GM23338 (cell line): ENCODE measurements at regions not wholly inside any gene's neighbourhood (a gene's known extent, or its start where the extent isn't known, plus 50 kb on each side); places are given as distances from the start of the nearest gene placed in this dataset.

Experiments used
- ATAC-seq: fragments of 200-7000 bp; cut with Tn5 transposase; 3 replicates; pipeline ENCODE4 v1.9.1; 2020
- DNase-seq: peaks from one replicate; pipeline ENCODE4 v3.0.0-alpha.2; 2015; ENCODE audit warnings: low spot score
- H2AFZ ChIP-seq: fragments of 200-600 bp; sonication (generic); 2 replicates; pipeline ENCODE4 v1.8.0; 2016; ENCODE audit warnings: antibody characterized with exemption, mild to moderate bottlenecking, moderate library complexity
- H3F3A ChIP-seq: fragments of 200-600 bp; sonication (generic); replicated peaks from 2 replicates; pipeline ENCODE4 v1.8.0; 2017; ENCODE audit warnings: antibody characterized with exemption, mixed run types, low read depth
- H3K27ac ChIP-seq: fragments of 200-600 bp; sonication (generic); 2 replicates; pipeline ENCODE4 v1.6.1; 2016; ENCODE audit warnings: low read depth
- H3K27me3 ChIP-seq: fragments of 200-600 bp; sonication (generic); 2 replicates; pipeline ENCODE4 v1.8.0; 2016; ENCODE audit warnings: mild to moderate bottlenecking, mixed run types, moderate library complexity; ENCODE audit not compliant: insufficient read depth
- H3K36me3 ChIP-seq: fragments of 200-600 bp; sonication (generic); 2 replicates; pipeline ENCODE4 v1.8.0; 2016; ENCODE audit warnings: mild to moderate bottlenecking; ENCODE audit not compliant: insufficient read depth
- H3K4me1 ChIP-seq: fragments of 200-600 bp; sonication (generic); 2 replicates; pipeline ENCODE4 v1.8.0; 2016; ENCODE audit warnings: mild to moderate bottlenecking, moderate library complexity; ENCODE audit not compliant: insufficient read depth
- H3K4me2 ChIP-seq: fragments of 200-600 bp; sonication (generic); 2 replicates; pipeline ENCODE4 v1.7.1; 2017; ENCODE audit warnings: mixed run types
- H3K4me3 ChIP-seq: fragments of 200-600 bp; sonication (generic); 2 replicates; pipeline ENCODE4 v1.6.1; 2016; ENCODE audit warnings: mixed run types
- H3K79me2 ChIP-seq: fragments of 200-600 bp; sonication (generic); replicated peaks from 2 replicates; pipeline ENCODE4 v1.8.0; 2017; ENCODE audit warnings: mild to moderate bottlenecking; ENCODE audit not compliant: insufficient read depth
- H3K9me2 ChIP-seq: fragments of 200-600 bp; sonication (generic); 2 replicates; pipeline ENCODE4 v1.8.0; 2017; ENCODE audit not compliant: insufficient read depth
- H4K20me1 ChIP-seq: fragments of 200-600 bp; sonication (generic); replicated peaks from 2 replicates; pipeline ENCODE4 v1.8.0; 2017; ENCODE audit warnings: mild to moderate bottlenecking; ENCODE audit not compliant: insufficient read depth
- H3K27ac Mint-ChIP-seq: 2 replicates; pipeline ENCODE4 v1.8.0; 2020; ENCODE audit warnings: inconsistent platforms, mild to moderate bottlenecking, moderate library complexity, mixed read lengths
- H3K27me3 Mint-ChIP-seq: 3 replicates; pipeline ENCODE4 v1.8.0; 2022; ENCODE audit warnings: low read depth, mild to moderate bottlenecking, moderate library complexity, mixed read lengths, inconsistent platforms; ENCODE audit not compliant: insufficient read depth, poor library complexity
- H3K36me3 Mint-ChIP-seq: 3 replicates; pipeline ENCODE4 v1.8.0; 2021; ENCODE audit warnings: low read depth, mild to moderate bottlenecking, inconsistent platforms, moderate library complexity, mixed read lengths
- H3K4me1 Mint-ChIP-seq: 3 replicates; pipeline ENCODE4 v1.8.0; 2020; ENCODE audit warnings: mild to moderate bottlenecking, inconsistent platforms, mixed read lengths
- H3K4me3 Mint-ChIP-seq: 3 replicates; pipeline ENCODE4 v1.8.0; 2021; ENCODE audit warnings: moderate library complexity, mild to moderate bottlenecking, inconsistent platforms, mixed read lengths
- H3K9me3 Mint-ChIP-seq: 3 replicates; pipeline ENCODE4 v1.8.0; 2020; ENCODE audit warnings: moderate library complexity, mild to moderate bottlenecking, inconsistent platforms, mixed read lengths
- CREB1 ChIP-seq: fragments of 250-450 bp; sonication (Bioruptor Pico); IDR thresholded peaks from 2 replicates; pipeline ENCODE4 v1.5.0; 2020; ENCODE audit warnings: low read depth, mild to moderate bottlenecking, moderate library complexity
- EZH2 ChIP-seq: fragments of 200-600 bp; sonication (generic); IDR thresholded peaks from one replicate; pipeline ENCODE4 v1.8.0; 2017; ENCODE audit warnings: antibody characterized with exemption, mild to moderate bottlenecking, low read depth; ENCODE audit not compliant: unreplicated experiment
- EZH2phosphoT487 ChIP-seq: fragments of 200-600 bp; sonication (generic); IDR thresholded peaks from one replicate; pipeline ENCODE4 v1.8.1; 2018; ENCODE audit warnings: antibody characterized with exemption; ENCODE audit not compliant: unreplicated experiment
- JUNB ChIP-seq: IDR thresholded peaks from one replicate; pipeline ENCODE4 v1.6.1; 2016; ENCODE audit warnings: antibody characterized with exemption; ENCODE audit not compliant: unreplicated experiment
- NANOG ChIP-seq: IDR thresholded peaks from 2 replicates; pipeline ENCODE4 v1.6.1; 2016; ENCODE audit warnings: antibody characterized with exemption, borderline replicate concordance
- POLR2AphosphoS5 ChIP-seq: IDR thresholded peaks from 2 replicates; pipeline ENCODE4 v1.6.1; 2016; ENCODE audit warnings: antibody characterized with exemption, low read depth
- STAT1 ChIP-seq: IDR thresholded peaks from one replicate; pipeline ENCODE4 v1.6.1; 2016; ENCODE audit warnings: antibody characterized with exemption; ENCODE audit not compliant: unreplicated experiment
- ZNF114 ChIP-seq: fragments of 250-450 bp; sonication (Bioruptor Pico); IDR thresholded peaks from 2 replicates; pipeline ENCODE4 v1.5.0; 2020; ENCODE audit warnings: mild to moderate bottlenecking, moderate library complexity
- ZNF331 ChIP-seq: fragments of 250-450 bp; sonication (Bioruptor Pico); IDR thresholded peaks from 2 replicates; pipeline ENCODE4 v1.5.0; 2020; ENCODE audit warnings: low read depth, mild to moderate bottlenecking, moderate library complexity
- TF ChIP-seq, protein P1 (sequence below): IDR thresholded peaks from one replicate; pipeline ENCODE4 v1.6.1; 2018; ENCODE audit warnings: antibody characterized with exemption; ENCODE audit not compliant: unreplicated experiment
- TF ChIP-seq, protein P2 (sequence below): fragments of 250-450 bp; sonication (Bioruptor Pico); IDR thresholded peaks from 2 replicates; pipeline ENCODE4 v1.5.0; 2020; ENCODE audit warnings: mild to moderate bottlenecking, moderate library complexity
- TF ChIP-seq, protein P3 (sequence below), 2 experiments: fragments of 200-600 bp in 1 of 2; sonication (generic) in 1 of 2; conservative IDR thresholded peaks; 2 replicates each; pipeline versions ENCODE4 v1.5.1 to v1.6.1; 2016 to 2017; ENCODE audit warnings: antibody characterized with exemption in 2 of 2, low read depth in 2 of 2, mild to moderate bottlenecking in 2 of 2, moderate library complexity in 1 of 2
- TF ChIP-seq, protein P4 (sequence below): IDR thresholded peaks from 2 replicates; pipeline ENCODE4 v1.6.1; 2016; ENCODE audit warnings: antibody characterized with exemption

DNA sequence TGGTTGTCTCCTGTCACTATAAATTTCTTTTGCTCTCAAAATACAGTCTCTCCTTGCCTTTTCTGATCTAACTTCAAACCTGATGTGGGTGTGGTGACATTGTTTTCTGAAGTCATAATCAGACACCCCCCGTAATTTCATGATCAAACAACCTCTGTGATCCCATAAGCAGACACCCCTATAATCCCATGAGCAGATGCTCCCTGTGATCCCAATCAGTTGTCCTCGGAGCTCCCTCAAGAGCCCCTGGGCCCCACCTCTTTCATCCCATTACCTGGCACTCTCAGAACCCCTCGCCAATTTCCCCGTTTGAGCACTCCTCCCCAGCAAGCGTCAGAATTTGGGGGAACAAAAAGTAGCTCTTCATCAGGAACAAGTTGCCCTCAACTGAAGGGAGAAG, 246.3 kb upstream of the FZD8 start:
- Histone ChIP-seq H2AFZ (no peak overlapping the region), H3F3A (no peaks in the 10 kb centered on the region), H3K4me1 (peaks cover 8% of the 10 kb centered on the region; the same call in 1 of the 2 replicates), H3K27ac (no peak overlapping the region), H3K4me2 (no peak overlapping the region), H3K79me2 (no peaks in the 10 kb centered on the region), H4K20me1 (no peaks in the 10 kb centered on the region), H3K27me3 (no peaks in the 10 kb centered on the region), H3K9me2 (no peaks in the 10 kb centered on the region; the same call in 1 of the 2 replicates), H3K36me3 (no peaks in the 10 kb centered on the region; the same call in 1 of the 2 replicates), H3K4me3 (no peak overlapping the region)
- Mint-ChIP-seq H3K27me3 (peaks cover 4% of the 10 kb centered on the region), H3K4me3 (no peak overlapping the region), H3K9me3 (peaks cover 17% of the 10 kb centered on the region), H3K36me3 (peaks cover 7% of the 10 kb centered on the region; the same call in 2 of the 3 replicates), H3K27ac (no peak overlapping the region), H3K4me1 (peaks cover 12% of the 10 kb centered on the region)
- TF ChIP-seq EZH2phosphoT487, result no peak
- no peak for TF ChIP-seq POLR2AphosphoS5
- no peak for TF ChIP-seq ZNF331
- no peak for TF ChIP-seq JUNB
- no peak for TF ChIP-seq ZNF114 (CRISPR knock-in tag)
- TF ChIP-seq EZH2, result no peak
- TF ChIP-seq, protein P1, sequence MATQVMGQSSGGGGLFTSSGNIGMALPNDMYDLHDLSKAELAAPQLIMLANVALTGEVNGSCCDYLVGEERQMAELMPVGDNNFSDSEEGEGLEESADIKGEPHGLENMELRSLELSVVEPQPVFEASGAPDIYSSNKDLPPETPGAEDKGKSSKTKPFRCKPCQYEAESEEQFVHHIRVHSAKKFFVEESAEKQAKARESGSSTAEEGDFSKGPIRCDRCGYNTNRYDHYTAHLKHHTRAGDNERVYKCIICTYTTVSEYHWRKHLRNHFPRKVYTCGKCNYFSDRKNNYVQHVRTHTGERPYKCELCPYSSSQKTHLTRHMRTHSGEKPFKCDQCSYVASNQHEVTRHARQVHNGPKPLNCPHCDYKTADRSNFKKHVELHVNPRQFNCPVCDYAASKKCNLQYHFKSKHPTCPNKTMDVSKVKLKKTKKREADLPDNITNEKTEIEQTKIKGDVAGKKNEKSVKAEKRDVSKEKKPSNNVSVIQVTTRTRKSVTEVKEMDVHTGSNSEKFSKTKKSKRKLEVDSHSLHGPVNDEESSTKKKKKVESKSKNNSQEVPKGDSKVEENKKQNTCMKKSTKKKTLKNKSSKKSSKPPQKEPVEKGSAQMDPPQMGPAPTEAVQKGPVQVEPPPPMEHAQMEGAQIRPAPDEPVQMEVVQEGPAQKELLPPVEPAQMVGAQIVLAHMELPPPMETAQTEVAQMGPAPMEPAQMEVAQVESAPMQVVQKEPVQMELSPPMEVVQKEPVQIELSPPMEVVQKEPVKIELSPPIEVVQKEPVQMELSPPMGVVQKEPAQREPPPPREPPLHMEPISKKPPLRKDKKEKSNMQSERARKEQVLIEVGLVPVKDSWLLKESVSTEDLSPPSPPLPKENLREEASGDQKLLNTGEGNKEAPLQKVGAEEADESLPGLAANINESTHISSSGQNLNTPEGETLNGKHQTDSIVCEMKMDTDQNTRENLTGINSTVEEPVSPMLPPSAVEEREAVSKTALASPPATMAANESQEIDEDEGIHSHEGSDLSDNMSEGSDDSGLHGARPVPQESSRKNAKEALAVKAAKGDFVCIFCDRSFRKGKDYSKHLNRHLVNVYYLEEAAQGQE, result no peak
- TF ChIP-seq, protein P2, sequence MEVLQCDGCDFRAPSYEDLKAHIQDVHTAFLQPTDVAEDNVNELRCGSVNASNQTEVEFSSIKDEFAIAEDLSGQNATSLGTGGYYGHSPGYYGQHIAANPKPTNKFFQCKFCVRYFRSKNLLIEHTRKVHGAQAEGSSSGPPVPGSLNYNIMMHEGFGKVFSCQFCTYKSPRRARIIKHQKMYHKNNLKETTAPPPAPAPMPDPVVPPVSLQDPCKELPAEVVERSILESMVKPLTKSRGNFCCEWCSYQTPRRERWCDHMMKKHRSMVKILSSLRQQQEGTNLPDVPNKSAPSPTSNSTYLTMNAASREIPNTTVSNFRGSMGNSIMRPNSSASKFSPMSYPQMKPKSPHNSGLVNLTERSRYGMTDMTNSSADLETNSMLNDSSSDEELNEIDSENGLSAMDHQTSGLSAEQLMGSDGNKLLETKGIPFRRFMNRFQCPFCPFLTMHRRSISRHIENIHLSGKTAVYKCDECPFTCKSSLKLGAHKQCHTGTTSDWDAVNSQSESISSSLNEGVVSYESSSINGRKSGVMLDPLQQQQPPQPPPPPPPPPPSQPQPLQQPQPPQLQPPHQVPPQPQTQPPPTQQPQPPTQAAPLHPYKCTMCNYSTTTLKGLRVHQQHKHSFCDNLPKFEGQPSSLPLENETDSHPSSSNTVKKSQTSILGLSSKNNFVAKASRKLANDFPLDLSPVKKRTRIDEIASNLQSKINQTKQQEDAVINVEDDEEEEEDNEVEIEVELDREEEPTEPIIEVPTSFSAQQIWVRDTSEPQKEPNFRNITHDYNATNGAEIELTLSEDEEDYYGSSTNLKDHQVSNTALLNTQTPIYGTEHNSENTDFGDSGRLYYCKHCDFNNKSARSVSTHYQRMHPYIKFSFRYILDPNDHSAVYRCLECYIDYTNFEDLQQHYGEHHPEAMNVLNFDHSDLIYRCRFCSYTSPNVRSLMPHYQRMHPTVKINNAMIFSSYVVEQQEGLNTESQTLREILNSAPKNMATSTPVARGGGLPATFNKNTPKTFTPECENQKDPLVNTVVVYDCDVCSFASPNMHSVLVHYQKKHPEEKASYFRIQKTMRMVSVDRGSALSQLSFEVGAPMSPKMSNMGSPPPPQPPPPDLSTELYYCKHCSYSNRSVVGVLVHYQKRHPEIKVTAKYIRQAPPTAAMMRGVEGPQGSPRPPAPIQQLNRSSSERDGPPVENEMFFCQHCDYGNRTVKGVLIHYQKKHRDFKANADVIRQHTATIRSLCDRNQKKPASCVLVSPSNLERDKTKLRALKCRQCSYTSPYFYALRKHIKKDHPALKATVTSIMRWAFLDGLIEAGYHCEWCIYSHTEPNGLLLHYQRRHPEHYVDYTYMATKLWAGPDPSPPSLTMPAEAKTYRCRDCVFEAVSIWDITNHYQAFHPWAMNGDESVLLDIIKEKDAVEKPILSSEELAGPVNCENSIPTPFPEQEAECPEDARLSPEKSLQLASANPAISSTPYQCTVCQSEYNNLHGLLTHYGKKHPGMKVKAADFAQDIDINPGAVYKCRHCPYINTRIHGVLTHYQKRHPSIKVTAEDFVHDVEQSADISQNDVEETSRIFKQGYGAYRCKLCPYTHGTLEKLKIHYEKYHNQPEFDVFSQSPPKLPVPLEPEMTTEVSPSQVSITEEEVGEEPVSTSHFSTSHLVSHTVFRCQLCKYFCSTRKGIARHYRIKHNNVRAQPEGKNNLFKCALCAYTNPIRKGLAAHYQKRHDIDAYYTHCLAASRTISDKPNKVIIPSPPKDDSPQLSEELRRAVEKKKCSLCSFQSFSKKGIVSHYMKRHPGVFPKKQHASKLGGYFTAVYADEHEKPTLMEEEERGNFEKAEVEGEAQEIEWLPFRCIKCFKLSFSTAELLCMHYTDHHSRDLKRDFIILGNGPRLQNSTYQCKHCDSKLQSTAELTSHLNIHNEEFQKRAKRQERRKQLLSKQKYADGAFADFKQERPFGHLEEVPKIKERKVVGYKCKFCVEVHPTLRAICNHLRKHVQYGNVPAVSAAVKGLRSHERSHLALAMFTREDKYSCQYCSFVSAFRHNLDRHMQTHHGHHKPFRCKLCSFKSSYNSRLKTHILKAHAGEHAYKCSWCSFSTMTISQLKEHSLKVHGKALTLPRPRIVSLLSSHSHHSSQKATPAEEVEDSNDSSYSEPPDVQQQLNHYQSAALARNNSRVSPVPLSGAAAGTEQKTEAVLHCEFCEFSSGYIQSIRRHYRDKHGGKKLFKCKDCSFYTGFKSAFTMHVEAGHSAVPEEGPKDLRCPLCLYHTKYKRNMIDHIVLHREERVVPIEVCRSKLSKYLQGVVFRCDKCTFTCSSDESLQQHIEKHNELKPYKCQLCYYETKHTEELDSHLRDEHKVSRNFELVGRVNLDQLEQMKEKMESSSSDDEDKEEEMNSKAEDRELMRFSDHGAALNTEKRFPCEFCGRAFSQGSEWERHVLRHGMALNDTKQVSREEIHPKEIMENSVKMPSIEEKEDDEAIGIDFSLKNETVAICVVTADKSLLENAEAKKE (CRISPR knock-in tag), result no peak
- no peak for TF ChIP-seq STAT1
- TF ChIP-seq NANOG, result no peak
- TF ChIP-seq, protein P3, sequence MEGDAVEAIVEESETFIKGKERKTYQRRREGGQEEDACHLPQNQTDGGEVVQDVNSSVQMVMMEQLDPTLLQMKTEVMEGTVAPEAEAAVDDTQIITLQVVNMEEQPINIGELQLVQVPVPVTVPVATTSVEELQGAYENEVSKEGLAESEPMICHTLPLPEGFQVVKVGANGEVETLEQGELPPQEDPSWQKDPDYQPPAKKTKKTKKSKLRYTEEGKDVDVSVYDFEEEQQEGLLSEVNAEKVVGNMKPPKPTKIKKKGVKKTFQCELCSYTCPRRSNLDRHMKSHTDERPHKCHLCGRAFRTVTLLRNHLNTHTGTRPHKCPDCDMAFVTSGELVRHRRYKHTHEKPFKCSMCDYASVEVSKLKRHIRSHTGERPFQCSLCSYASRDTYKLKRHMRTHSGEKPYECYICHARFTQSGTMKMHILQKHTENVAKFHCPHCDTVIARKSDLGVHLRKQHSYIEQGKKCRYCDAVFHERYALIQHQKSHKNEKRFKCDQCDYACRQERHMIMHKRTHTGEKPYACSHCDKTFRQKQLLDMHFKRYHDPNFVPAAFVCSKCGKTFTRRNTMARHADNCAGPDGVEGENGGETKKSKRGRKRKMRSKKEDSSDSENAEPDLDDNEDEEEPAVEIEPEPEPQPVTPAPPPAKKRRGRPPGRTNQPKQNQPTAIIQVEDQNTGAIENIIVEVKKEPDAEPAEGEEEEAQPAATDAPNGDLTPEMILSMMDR (conservative IDR thresholded peaks at IDR 0.05; ENCODE audit: low read depth in 2 of 2), result no peak
- TF ChIP-seq CREB1, result no peak
- TF ChIP-seq, protein P4, sequence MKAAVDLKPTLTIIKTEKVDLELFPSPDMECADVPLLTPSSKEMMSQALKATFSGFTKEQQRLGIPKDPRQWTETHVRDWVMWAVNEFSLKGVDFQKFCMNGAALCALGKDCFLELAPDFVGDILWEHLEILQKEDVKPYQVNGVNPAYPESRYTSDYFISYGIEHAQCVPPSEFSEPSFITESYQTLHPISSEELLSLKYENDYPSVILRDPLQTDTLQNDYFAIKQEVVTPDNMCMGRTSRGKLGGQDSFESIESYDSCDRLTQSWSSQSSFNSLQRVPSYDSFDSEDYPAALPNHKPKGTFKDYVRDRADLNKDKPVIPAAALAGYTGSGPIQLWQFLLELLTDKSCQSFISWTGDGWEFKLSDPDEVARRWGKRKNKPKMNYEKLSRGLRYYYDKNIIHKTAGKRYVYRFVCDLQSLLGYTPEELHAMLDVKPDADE, result no peak
- DNase-seq (no peak), ATAC-seq (no peak)
